Type B pancreatic cell (in vitro differentiated cells): ENCODE measurements at regions not wholly inside any gene's neighbourhood (a gene's known extent, or its start where the extent isn't known, plus 50 kb on each side); places are given as distances from the start of the nearest gene placed in this dataset.
"Not testable (repeated sequence)": the region's sequence is repeated elsewhere in the genome, so short reads cannot be mapped to it uniquely, and the experiment has no call there.

Source experiments
- DNase-seq: peaks from one replicate; pipeline ENCODE4 v3.0.0; 2021; ENCODE audit warnings: mixed read lengths; ENCODE audit not compliant: unreplicated experiment; ENCODE audit errors: extremely low spot score
- H3K27ac Mint-ChIP-seq: 2 replicates; pipeline ENCODE4 v1.8.0; 2021; ENCODE audit warnings: mild to moderate bottlenecking, mixed read lengths
- H3K27me3 Mint-ChIP-seq: 2 replicates; pipeline ENCODE4 v1.8.0; 2021; ENCODE audit warnings: mixed read lengths
- H3K36me3 Mint-ChIP-seq: 2 replicates; pipeline ENCODE4 v1.8.0; 2021; ENCODE audit warnings: mixed read lengths
- H3K4me1 Mint-ChIP-seq: one replicate; pipeline ENCODE4 v1.8.0; 2021; ENCODE audit warnings: mixed read lengths; ENCODE audit not compliant: unreplicated experiment
- H3K4me3 Mint-ChIP-seq: 2 replicates; pipeline ENCODE4 v1.8.0; 2021; ENCODE audit warnings: mild to moderate bottlenecking, mixed read lengths
- H3K9me3 Mint-ChIP-seq: 2 replicates; pipeline ENCODE4 v1.8.0; 2021; ENCODE audit warnings: mixed read lengths
- TF ChIP-seq, protein P1 (sequence below): fragments of 200-600 bp; sonication (generic); conservative IDR thresholded peaks from 2 replicates; pipeline ENCODE4 v1.5.0; 2021; ENCODE audit warnings: antibody characterized with exemption, mild to moderate bottlenecking

DNA sequence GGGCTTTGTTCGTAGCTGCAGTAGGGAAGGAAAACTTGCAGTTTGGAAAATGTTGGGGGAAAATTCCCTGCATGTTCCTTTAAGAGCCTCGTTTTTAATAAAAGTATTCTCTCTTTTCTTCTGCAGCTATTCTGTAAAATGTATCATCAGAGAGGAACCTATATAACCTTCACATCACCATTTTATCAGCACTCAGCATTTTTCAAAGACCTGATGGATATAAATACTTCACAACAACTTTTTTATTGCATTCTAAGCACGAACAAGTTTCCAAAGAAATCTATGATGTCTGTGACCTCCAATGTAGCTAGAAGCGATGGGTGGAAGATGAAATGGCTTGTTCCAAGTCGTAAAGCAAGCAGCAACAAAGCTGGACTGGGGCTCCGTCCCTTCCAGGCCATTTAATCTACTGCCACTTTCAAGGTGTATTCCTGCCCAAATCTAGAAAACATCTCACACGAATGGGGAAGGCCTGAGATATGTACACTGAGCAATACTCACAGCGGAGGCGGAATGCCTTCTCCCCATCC lies 84.0 kb downstream of the NSUN2 start:
- H3K4me1 Mint-ChIP-seq, result peaks cover 4% of the 10 kb centered on the region
- no peak overlapping the region for H3K27ac Mint-ChIP-seq
- DNase-seq, result no peak
- no peaks in the 10 kb centered on the region for H3K36me3 Mint-ChIP-seq
- no peak overlapping the region for H3K4me3 Mint-ChIP-seq
- peaks cover 17% of the 10 kb centered on the region for H3K27me3 Mint-ChIP-seq
- H3K9me3 Mint-ChIP-seq, result no peaks in the 10 kb centered on the region
- TF ChIP-seq, protein P1, sequence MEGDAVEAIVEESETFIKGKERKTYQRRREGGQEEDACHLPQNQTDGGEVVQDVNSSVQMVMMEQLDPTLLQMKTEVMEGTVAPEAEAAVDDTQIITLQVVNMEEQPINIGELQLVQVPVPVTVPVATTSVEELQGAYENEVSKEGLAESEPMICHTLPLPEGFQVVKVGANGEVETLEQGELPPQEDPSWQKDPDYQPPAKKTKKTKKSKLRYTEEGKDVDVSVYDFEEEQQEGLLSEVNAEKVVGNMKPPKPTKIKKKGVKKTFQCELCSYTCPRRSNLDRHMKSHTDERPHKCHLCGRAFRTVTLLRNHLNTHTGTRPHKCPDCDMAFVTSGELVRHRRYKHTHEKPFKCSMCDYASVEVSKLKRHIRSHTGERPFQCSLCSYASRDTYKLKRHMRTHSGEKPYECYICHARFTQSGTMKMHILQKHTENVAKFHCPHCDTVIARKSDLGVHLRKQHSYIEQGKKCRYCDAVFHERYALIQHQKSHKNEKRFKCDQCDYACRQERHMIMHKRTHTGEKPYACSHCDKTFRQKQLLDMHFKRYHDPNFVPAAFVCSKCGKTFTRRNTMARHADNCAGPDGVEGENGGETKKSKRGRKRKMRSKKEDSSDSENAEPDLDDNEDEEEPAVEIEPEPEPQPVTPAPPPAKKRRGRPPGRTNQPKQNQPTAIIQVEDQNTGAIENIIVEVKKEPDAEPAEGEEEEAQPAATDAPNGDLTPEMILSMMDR, result no peak

DNA sequence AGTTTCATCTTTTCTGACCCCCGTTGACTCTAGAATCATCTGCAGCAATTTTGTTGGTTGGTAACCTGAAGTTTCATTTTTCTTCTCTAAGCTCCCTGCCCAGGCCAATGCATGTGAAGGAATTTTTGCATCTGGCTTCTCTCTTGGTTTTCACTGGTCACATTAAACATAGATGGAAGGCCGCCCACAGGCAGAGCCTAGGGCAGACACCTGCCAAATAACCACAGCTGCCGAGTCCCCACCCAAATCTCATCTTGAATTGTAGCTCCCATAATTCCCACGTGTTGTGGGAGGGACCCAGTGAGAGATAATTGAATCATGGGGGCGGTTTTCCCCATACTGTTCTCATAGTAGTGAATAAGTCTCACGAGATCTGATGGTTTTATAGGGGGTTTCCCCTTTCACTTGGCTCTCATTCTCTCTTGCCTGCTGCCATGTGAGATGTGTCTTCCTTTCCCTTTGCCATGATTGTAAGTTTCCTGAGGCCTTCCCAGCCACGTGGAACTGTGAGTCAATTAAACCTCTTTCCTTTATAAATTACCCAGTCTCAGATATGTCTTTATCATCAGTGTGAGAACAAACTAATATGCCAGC lies 84.8 kb downstream of the NSUN2 start:
- H3K27ac Mint-ChIP-seq, H3K4me3 Mint-ChIP-seq, H3K36me3 Mint-ChIP-seq, H3K4me1 Mint-ChIP-seq, H3K9me3 Mint-ChIP-seq: not testable (repeated sequence)
- DNase-seq, result peak; percentile 24
- H3K27me3 Mint-ChIP-seq, result peaks cover 20% of the 10 kb centered on the region

DNA sequence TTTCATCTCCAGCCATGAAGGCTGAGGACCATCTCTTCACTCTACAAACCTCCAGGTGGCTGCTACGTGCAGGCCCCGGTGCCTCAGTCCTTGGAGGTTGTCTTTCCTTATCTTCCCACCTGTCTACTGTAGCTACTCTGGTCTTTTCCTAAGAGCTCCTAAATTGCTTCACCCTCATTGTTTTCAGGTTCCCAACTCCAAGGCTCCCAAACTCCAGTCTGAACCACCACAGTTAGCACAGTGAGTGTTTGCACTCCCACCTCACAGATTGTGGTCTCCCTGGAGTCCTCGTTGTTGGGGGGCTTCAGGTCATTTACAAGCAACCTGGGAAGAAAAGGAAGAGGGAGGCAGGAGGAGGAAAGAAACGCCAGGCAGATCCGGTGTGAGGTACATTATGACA lies 85.3 kb downstream of the NSUN2 start:
- TF ChIP-seq, protein P1, result no peak
- Mint-ChIP-seq H3K9me3 (no peaks in the 10 kb centered on the region), H3K27me3 (peaks cover 20% of the 10 kb centered on the region), H3K4me3 (no peak overlapping the region), H3K36me3 (no peaks in the 10 kb centered on the region), H3K4me1 (peaks cover 4% of the 10 kb centered on the region), H3K27ac (no peak overlapping the region)
- DNase-seq, result peak; percentile 27

DNA sequence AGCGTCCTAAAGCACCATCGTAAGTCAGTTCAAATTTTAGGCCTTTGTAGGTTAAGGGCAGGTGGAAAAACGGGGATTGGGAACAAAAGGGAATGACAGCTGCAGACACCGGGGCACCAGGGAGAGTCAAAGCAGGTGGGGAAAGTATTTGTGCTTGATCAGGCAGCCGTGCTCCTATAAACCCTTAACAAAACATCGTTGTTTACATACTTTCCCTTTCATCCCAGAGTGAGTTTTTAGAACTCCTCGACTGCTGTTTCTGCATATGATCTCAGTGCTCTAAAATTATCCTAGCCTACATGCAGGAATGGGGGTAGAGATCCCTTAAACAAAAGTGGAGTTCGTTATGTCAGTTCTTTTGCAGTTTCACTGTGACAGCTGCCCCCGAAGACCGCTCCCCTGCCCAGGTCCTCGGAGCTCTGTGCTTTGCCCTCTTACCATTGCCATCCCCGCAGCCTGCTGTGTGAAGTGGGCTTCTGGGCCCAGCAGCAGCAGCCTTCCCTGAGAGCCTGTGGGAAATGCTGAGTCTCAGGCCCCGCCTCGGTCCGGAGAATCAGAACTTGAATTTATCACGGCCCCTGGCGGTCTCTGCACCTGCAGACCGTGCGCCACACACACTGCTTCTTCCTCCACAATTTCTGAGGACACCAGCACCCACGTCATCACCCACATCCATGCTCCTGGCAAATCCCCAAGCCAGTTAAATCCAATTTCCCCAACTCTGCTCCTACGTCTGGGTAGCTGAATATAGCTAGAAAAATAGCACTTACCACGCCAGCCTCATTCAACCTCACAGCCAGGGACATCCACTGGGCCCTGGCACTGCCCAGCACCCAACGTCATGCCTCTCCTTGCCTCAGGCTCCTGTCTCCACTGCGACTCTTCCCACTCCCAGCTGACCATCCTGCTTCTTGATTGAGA lies 86.8 kb downstream of the NSUN2 start:
- Mint-ChIP-seq H3K9me3 (no peaks in the 10 kb centered on the region), H3K27ac (peak overlapping the region; percentile 60), H3K4me3 (no peak overlapping the region), H3K27me3 (peaks cover 19% of the 10 kb centered on the region), H3K36me3 (no peaks in the 10 kb centered on the region), H3K4me1 (peaks cover 4% of the 10 kb centered on the region)
- peak; percentile 42 for DNase-seq
- TF ChIP-seq, protein P1, result no peak

DNA sequence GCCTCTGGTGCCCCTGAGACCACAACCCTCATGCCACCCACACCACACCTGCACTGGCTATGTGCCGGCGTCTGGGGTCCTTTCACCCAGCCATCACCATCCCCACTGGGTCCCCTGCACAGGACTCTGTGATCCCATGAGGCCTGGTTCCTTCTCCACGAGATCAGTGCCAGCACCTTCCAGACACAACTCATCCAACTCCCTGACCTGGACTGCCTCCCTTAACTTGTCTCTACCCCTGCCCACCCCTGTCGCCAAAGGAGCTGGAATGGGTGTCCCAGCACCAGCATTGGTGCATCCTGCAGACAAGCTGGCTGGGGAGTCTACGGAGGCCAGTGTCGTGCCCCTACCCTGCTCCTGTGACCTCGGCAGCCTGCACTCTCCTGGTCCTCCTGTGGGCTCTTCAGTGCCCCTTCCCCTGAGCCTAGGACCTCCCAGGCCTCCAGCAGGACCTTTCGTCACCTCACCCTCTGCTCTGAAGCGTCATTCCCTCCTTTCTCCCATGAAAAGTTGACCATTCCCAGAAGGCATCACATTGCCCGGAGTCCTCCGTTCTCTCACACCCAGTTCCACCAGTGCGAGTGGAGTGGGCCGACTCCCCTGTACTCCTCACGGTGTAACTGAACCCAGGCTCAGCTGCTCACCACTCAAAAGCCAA lies 87.7 kb downstream of the NSUN2 start:
- H3K27ac Mint-ChIP-seq, result peak overlapping the region; percentile 60
- no peaks in the 10 kb centered on the region for H3K36me3 Mint-ChIP-seq
- H3K4me1 Mint-ChIP-seq, result peaks cover 4% of the 10 kb centered on the region
- TF ChIP-seq, protein P1, result no peak
- H3K4me3 Mint-ChIP-seq, result no peak overlapping the region
- DNase-seq, result peak; percentile 58
- peaks cover 20% of the 10 kb centered on the region for H3K27me3 Mint-ChIP-seq
- no peaks in the 10 kb centered on the region for H3K9me3 Mint-ChIP-seq
